Esophagus mucosa (tissue), 1 donor: ENCODE measurements at regions not wholly inside any gene's neighbourhood (a gene's known extent, or its start where the extent isn't known, plus 50 kb on each side); places are given as distances from the start of the nearest gene placed in this dataset.
"Not testable (repeated sequence)": the region's sequence is repeated elsewhere in the genome, so short reads cannot be mapped to it uniquely, and the experiment has no call there.

Source experiments
- ATAC-seq: fragments of 200-7000 bp; cut with Tn5 transposase; one replicate; pipeline ENCODE4 v1.9.1; 2020
- donor health status: DM: yes; HTN: yes; CAD: no.

- ATAC-seq = not testable (repeated sequence)
Measured at GRCh38 chr5:9725265-9725664, 95.1 kb upstream of the TAS2R1 start.

GRCh38 chr5:9724707-9725106 lies 94.6 kb upstream of the TAS2R1 start:
- ATAC-seq = no peak

GRCh38 chr5:9722601-9723180 lies 92.5 kb upstream of the TAS2R1 start:
- ATAC-seq = no peak

GRCh38 chr5:9721161-9721560 lies 91.0 kb upstream of the TAS2R1 start:
- no peak for ATAC-seq

GRCh38 chr5:9720361-9720760 lies 90.2 kb upstream of the TAS2R1 start:
- ATAC-seq = no peak

GRCh38 chr5:9716838-9717281 lies 86.7 kb upstream of the TAS2R1 start:
- ATAC-seq = no peak

- no peak for ATAC-seq
Measured at GRCh38 chr5:9715891-9716335, 85.8 kb upstream of the TAS2R1 start.

GRCh38 chr5:9713959-9714586 lies 83.9 kb upstream of the TAS2R1 start:
- no peak for ATAC-seq

GRCh38 chr5:9713356-9713755 lies 83.2 kb upstream of the TAS2R1 start:
- ATAC-seq = no peak

- no peak for ATAC-seq
Measured at GRCh38 chr5:9712911-9713310, 82.8 kb upstream of the TAS2R1 start.

- peak; percentile 56 for ATAC-seq
Measured at GRCh38 chr5:9712506-9712905, 82.4 kb upstream of the TAS2R1 start.

GRCh38 chr5:9710069-9710468 lies 79.9 kb upstream of the TAS2R1 start:
- ATAC-seq = no peak

GRCh38 chr5:9707732-9708462 lies 77.7 kb upstream of the TAS2R1 start:
- ATAC-seq = no peak

- ATAC-seq = no peak
Measured at GRCh38 chr5:9699681-9700080, 69.5 kb upstream of the TAS2R1 start.

- no peak for ATAC-seq
Measured at GRCh38 chr5:9698841-9699240, 68.7 kb upstream of the TAS2R1 start.

GRCh38 chr5:9698125-9698826 lies 68.1 kb upstream of the TAS2R1 start:
- ATAC-seq = no peak

- ATAC-seq = no peak
Measured at GRCh38 chr5:9692576-9692975, 62.4 kb upstream of the TAS2R1 start.

- ATAC-seq = no peak
Measured at GRCh38 chr5:9691261-9691660, 61.1 kb upstream of the TAS2R1 start.

- no peak for ATAC-seq
Measured at GRCh38 chr5:9690751-9691150, 60.6 kb upstream of the TAS2R1 start.

- no peak for ATAC-seq
Measured at GRCh38 chr5:9686216-9686615, 56.1 kb upstream of the TAS2R1 start.

- ATAC-seq = no peak
Measured at GRCh38 chr5:9681706-9682105, 51.6 kb upstream of the TAS2R1 start.
